PFSK-1 (cell line): ENCODE measurements at regions not wholly inside any gene's neighbourhood (a gene's known extent, or its start where the extent isn't known, plus 50 kb on each side); places are given as distances from the start of the nearest gene placed in this dataset.

Source experiments
- FOXP2 ChIP-seq: optimal IDR thresholded peaks from 2 replicates; pipeline ENCODE3; 2011; ENCODE audit warnings: borderline replicate concordance, control low read depth, inconsistent platforms; ENCODE audit not compliant: insufficient read depth; ENCODE audit errors: extremely low read length, extremely low read depth
- POLR2AphosphoS5 ChIP-seq: IDR thresholded peaks from 2 replicates; pipeline ENCODE4 v1.6.1; 2012; ENCODE audit warnings: low read depth, mild to moderate bottlenecking, control low read depth, low read length, moderate library complexity
- SIN3A ChIP-seq: IDR thresholded peaks from 2 replicates; pipeline ENCODE4 v1.6.1; 2012; ENCODE audit warnings: mild to moderate bottlenecking, low read length, moderate library complexity, borderline replicate concordance; ENCODE audit not compliant: insufficient read depth
- TAF1 ChIP-seq: IDR thresholded peaks from 2 replicates; pipeline ENCODE4 v1.6.1; 2012; ENCODE audit warnings: low read length, control low read depth, borderline replicate concordance; ENCODE audit not compliant: insufficient read depth
- TF ChIP-seq, protein P1 (sequence below), 2 experiments: IDR thresholded peaks; 2 replicates each; pipeline versions ENCODE4 v1.6.1 to v1.8.0; 2011 to 2012; ENCODE audit warnings: low read depth in 2 of 2, low read length in 2 of 2, control low read depth in 1 of 2, inconsistent platforms in 1 of 2, mild to moderate bottlenecking in 1 of 2, moderate library complexity in 1 of 2; ENCODE audit not compliant: insufficient read depth in 1 of 2

DNA sequence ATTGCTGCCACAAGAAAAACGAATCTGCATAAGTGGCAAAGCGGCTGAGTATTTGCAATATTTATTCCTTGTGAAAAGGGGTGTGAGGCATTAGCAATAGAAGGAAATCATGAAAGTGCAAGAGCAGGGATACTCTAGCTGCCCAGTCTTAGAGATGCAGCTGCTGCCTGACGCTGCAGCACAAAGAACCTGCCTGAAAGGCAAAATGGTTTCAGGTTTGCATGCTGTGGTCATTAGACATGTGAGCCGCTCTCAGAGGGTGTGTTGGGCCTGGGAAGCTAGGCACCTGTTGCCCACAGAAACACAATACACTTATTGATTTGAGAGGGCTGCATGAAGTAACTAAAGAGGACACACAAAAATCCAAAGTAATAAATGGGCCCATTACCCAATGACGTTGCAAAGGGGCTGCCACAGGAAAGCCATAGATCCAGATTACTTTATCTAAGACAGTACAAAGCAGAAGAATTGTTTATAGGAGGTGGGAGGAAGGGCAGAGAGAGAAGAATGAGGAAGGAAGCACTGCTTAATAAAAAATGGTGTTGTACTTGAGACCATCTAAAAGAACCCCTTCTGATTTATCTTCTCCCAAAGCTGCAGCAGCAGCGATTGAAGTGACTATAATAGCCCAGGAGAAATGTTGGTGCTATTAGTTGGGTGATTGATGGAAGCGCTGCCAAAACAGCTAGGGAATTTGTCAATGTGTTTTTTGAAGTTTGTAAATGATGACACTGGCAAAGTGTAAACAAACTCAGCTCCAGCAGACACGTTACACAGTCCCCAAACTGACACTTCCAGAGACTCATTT, 492.4 kb upstream of the ACVR2A start:
- TF ChIP-seq SIN3A = no peak
- no peak for TF ChIP-seq FOXP2
- no peak for TF ChIP-seq POLR2AphosphoS5
- TF ChIP-seq, protein P1, sequence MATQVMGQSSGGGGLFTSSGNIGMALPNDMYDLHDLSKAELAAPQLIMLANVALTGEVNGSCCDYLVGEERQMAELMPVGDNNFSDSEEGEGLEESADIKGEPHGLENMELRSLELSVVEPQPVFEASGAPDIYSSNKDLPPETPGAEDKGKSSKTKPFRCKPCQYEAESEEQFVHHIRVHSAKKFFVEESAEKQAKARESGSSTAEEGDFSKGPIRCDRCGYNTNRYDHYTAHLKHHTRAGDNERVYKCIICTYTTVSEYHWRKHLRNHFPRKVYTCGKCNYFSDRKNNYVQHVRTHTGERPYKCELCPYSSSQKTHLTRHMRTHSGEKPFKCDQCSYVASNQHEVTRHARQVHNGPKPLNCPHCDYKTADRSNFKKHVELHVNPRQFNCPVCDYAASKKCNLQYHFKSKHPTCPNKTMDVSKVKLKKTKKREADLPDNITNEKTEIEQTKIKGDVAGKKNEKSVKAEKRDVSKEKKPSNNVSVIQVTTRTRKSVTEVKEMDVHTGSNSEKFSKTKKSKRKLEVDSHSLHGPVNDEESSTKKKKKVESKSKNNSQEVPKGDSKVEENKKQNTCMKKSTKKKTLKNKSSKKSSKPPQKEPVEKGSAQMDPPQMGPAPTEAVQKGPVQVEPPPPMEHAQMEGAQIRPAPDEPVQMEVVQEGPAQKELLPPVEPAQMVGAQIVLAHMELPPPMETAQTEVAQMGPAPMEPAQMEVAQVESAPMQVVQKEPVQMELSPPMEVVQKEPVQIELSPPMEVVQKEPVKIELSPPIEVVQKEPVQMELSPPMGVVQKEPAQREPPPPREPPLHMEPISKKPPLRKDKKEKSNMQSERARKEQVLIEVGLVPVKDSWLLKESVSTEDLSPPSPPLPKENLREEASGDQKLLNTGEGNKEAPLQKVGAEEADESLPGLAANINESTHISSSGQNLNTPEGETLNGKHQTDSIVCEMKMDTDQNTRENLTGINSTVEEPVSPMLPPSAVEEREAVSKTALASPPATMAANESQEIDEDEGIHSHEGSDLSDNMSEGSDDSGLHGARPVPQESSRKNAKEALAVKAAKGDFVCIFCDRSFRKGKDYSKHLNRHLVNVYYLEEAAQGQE (IDR thresholded peaks at IDR 0.05; ENCODE audit: insufficient read depth in 1 of 2, low read depth in 2 of 2, low read length in 2 of 2) = no peak
- TF ChIP-seq TAF1 = no peak

GRCh38 chr2:147351784-147352183, 493.0 kb upstream of the ACVR2A start:
- TF ChIP-seq TAF1 (no peak), SIN3A (no peak), POLR2AphosphoS5 (no peak), FOXP2 (no peak)
- TF ChIP-seq, protein P1 (IDR thresholded peaks at IDR 0.05; ENCODE audit: insufficient read depth in 1 of 2, low read depth in 2 of 2, low read length in 2 of 2) = no peak

GRCh38 chr2:147348931-147349555, 495.8 kb upstream of the ACVR2A start:
- no peak for TF ChIP-seq TAF1
- no peak for TF ChIP-seq SIN3A
- TF ChIP-seq, protein P1 (IDR thresholded peaks at IDR 0.05; ENCODE audit: insufficient read depth in 1 of 2, low read depth in 2 of 2, low read length in 2 of 2) = no peak

DNA sequence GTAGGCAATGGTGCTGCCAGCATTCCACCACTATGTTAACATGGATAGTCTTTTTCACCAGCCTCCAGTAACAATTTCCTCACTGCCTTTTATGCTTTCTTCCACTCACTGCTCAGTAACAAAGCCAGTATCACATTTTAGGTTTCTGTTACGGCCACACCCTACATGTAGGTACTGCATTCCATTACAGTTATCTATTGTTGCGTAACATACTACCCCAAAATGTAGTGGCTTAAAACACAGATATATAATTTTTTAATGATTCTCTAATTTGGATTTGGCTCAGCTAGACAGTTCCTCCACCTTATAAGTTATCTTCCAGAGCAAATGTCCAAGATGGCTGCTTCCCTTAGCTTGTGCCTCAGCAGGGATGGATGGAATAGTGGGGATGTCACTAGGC, 498.7 kb upstream of the ACVR2A start:
- TF ChIP-seq FOXP2 (no peak), TAF1 (no peak), SIN3A (no peak), POLR2AphosphoS5 (no peak)
- TF ChIP-seq, protein P1 (IDR thresholded peaks at IDR 0.05; ENCODE audit: insufficient read depth in 1 of 2, low read depth in 2 of 2, low read length in 2 of 2) = no peak

GRCh38 chr2:147345246-147345645, 499.6 kb upstream of the ACVR2A start:
- TF ChIP-seq POLR2AphosphoS5 = no peak
- TF ChIP-seq, protein P1 (IDR thresholded peaks at IDR 0.05; ENCODE audit: insufficient read depth in 1 of 2, low read depth in 2 of 2, low read length in 2 of 2) = no peak
- TF ChIP-seq SIN3A = no peak
- no peak for TF ChIP-seq TAF1
- TF ChIP-seq FOXP2 = no peak
